ENCODE measurements at regions not wholly inside any gene's neighbourhood (a gene's known extent, or its start where the extent isn't known, plus 50 kb on each side); places are given as distances from the start of the nearest gene placed in this dataset.

- Histone ChIP-seq H4K20me1 (ENCODE audit: control insufficient read depth, insufficient read depth) (no peaks in the 10 kb centered on the region), H3K4me1 (ENCODE audit: control insufficient read depth, insufficient read depth, low read length) (no peaks in the 10 kb centered on the region), H3K27ac (ENCODE audit: control insufficient read depth, insufficient read depth) (no peak overlapping the region), H3K79me2 (ENCODE audit: control insufficient read depth, insufficient read depth, low read length) (no peaks in the 10 kb centered on the region), H2AFZ (ENCODE audit: control insufficient read depth, low read depth, low read length) (no peak overlapping the region), H3K9ac (ENCODE audit: control insufficient read depth, insufficient read depth, low read length) (no peak overlapping the region), H3K27me3 (replicated peaks in 1 of 2; ENCODE audit: control insufficient read depth in 2 of 2, insufficient read depth in 2 of 2, low read length in 1 of 2) (no peaks in the 10 kb centered on the region), H3K9me3 (replicated peaks; ENCODE audit: control insufficient read depth, insufficient read depth, low read length) (no peaks in the 10 kb centered on the region), H3K4me2 (ENCODE audit: control insufficient read depth, insufficient read depth) (no peak overlapping the region), H3K4me3 (no peak overlapping the region), H3K36me3 (ENCODE audit: control insufficient read depth in 2 of 2, insufficient read depth in 2 of 2, low read length in 1 of 2) (no peaks in the 10 kb centered on the region)
- intact Hi-C loops (cut with micrococcal nuclease; ENCODE audit: unreplicated experiment), result no loop called here
- no peak for DNase-seq (ENCODE audit: low read depth, low spot score)
- in situ Hi-C loops (cut with MboI), result no loop called here
- 56% methylated on average over 4 of the region's 4 CpGs for WGBS (ENCODE audit: insufficient coverage, insufficient replicate concordance, low lambda C conversion rate, missing lambda C conversion rate)
- SMC1A ChIA-PET (ENCODE audit: uncharacterized antibody, unreplicated experiment), result interaction anchor here (0.6 kb wide), 1 partner anchor 17 kb away, joined by 3 read pairs; no protein-coding TSS in a partner anchor
- no peak for FAIRE-seq
- BruUV-seq (replicated peaks), result no TSS peak
- TF ChIP-seq SMARCA5 (IDR thresholded peaks at IDR 0.05) (no peak), NFIC (IDR thresholded peaks at IDR 0.05; ENCODE audit: low read depth, low read length) (no peak), RELA (IDR thresholded peaks at IDR 0.05; ENCODE audit: borderline replicate concordance, partially characterized antibody) (no peak), ZNF687 (IDR thresholded peaks at IDR 0.05) (no peak), ZBED1 (IDR thresholded peaks at IDR 0.05; ENCODE audit: borderline replicate concordance) (no peak), ELK1 (IDR thresholded peaks at IDR 0.05; ENCODE audit: low read depth, low read length) (no peak), SMAD5 (IDR thresholded peaks at IDR 0.05; ENCODE audit: low read depth) (no peak), LARP7 (IDR thresholded peaks at IDR 0.05) (no peak), PML (IDR thresholded peaks at IDR 0.05; ENCODE audit: low read length) (no peak), PBX3 (IDR thresholded peaks at IDR 0.05; ENCODE audit: insufficient replicate concordance, low read depth, low read length) (no peak), SRF (IDR thresholded peaks at IDR 0.05; ENCODE audit: low read depth in 2 of 2, low read length in 2 of 2) (no peak), YY1 (IDR thresholded peaks at IDR 0.05; ENCODE audit: low read depth, low read length) (no peak), ZNF384 (IDR thresholded peaks at IDR 0.05; ENCODE audit: borderline replicate concordance, low read depth, low read length) (no peak), NFYA (IDR thresholded peaks at IDR 0.05; ENCODE audit: borderline replicate concordance, low read depth, low read length) (no peak), IRF4 (IDR thresholded peaks at IDR 0.05; ENCODE audit: low read depth, low read length) (no peak)
- POLR2A ChIA-PET, result no interaction called here
- RAD21 ChIA-PET (ENCODE audit: unreplicated experiment), result no interaction called here
- no peak for ATAC-seq
- CTCF ChIA-PET, result no interaction called here
Measured at GRCh38 chr7:116449441-116449840, 50.1 kb upstream of the CAV2 start.
